ENCODE measurements at regions not wholly inside any gene's neighbourhood (a gene's known extent, or its start where the extent isn't known, plus 50 kb on each side); places are given as distances from the start of the nearest gene placed in this dataset.
A peak's percentile ranks its signal among the peaks of the same experiment; 100 is the strongest.

DNA sequence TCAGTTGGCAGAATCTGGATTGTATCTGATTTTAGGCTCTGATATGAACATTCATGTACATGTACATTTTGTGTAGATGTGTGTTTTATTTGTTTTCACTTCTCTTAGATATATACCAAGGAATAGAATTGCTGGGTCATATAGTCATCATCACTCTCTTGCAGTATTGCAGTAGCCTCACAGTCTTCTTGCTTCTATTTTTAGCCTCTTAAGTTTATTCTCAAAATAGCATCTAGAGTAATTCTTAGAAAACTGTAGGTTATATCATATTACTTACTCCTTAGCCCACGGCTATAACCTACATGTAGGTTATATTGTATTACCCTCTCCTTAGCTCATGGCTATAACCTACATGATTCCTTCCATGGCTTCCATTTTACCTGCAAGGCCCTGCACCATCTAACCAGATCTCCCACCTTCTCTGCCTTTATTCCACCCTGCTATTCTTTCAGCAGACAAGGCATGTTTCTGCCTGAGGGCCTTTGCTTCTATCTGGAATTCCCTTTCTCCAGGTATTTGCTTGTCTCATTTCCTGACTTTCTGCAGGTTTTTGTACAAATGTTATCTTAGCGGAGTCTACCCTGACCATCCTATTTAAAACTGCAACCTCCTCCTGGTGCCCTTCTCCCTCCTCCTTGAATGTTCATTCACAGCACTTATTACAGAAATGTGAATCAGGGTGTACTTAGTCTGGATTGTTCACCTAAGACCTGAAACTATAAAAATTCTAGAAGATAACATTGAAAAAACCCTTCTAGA, 109.0 kb upstream of the ETV3 start:
- ATAC-seq (no peak), DNase-seq (no peak)
- TF ChIP-seq, protein P1, sequence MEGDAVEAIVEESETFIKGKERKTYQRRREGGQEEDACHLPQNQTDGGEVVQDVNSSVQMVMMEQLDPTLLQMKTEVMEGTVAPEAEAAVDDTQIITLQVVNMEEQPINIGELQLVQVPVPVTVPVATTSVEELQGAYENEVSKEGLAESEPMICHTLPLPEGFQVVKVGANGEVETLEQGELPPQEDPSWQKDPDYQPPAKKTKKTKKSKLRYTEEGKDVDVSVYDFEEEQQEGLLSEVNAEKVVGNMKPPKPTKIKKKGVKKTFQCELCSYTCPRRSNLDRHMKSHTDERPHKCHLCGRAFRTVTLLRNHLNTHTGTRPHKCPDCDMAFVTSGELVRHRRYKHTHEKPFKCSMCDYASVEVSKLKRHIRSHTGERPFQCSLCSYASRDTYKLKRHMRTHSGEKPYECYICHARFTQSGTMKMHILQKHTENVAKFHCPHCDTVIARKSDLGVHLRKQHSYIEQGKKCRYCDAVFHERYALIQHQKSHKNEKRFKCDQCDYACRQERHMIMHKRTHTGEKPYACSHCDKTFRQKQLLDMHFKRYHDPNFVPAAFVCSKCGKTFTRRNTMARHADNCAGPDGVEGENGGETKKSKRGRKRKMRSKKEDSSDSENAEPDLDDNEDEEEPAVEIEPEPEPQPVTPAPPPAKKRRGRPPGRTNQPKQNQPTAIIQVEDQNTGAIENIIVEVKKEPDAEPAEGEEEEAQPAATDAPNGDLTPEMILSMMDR (IDR thresholded peaks at IDR 0.05), result no peak
- Histone ChIP-seq H3K36me3 (no peaks in the 10 kb centered on the region), H3K4me3 (no peak overlapping the region), H3K27me3 (ENCODE audit: low read depth) (peaks cover 5% of the 10 kb centered on the region), H3K27ac (no peak overlapping the region), H3K9me3 (no peaks in the 10 kb centered on the region), H3K4me1 (no peaks in the 10 kb centered on the region)
- intact Hi-C loops (cut with DNase I), result no loop called here

DNA sequence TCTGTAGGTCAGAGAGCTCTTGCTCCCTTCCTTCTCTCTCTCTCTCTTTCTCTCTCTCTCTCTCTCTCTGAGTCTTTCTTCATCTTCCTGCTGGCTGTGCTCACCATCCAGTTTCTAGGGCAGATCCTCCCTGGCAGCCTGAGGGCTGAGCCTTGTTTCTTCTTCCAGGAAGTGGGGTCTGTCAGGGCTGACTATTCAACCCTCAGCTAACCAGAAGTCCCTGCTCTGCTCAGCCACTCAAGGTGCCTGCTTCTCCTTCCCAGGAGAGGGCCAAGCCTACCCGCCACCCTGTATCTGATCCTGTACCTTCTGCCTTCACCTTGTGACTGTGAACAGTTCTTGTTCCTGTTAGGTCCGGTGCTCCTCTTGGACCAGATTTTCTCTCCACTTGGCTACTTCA, 107.6 kb upstream of the ETV3 start:
- ATAC-seq, result peak in 1 of 2 donors; percentile 7
- Histone ChIP-seq H3K9me3 (no peaks in the 10 kb centered on the region), H3K4me3 (no peak overlapping the region), H3K27me3 (ENCODE audit: low read depth) (peaks cover 5% of the 10 kb centered on the region), H3K4me1 (no peaks in the 10 kb centered on the region), H3K27ac (no peak overlapping the region), H3K36me3 (no peaks in the 10 kb centered on the region)
- TF ChIP-seq, protein P1 (IDR thresholded peaks at IDR 0.05), result no peak
- no peak for DNase-seq
- intact Hi-C loops (cut with DNase I), result no loop called here

DNA sequence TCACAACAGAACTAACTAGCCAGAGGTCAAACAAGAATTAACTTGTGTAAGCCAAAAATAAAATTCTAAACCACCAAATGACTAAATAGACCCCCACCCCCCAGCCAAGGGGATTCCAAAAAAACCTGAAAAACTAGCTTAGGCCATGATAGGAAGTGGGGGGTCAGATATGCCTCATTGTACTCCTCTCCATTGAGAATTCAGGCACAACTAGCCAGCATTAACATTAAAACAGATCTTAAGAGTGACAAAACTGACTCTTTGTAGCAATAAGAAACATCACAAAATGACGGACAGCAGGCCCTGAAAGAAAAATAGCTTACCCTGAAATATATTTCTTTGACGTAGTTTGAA, 103.0 kb upstream of the ETV3 start:
- Histone ChIP-seq H3K27me3 (ENCODE audit: low read depth) (no peaks in the 10 kb centered on the region), H3K4me1 (peaks cover 4% of the 10 kb centered on the region), H3K36me3 (no peaks in the 10 kb centered on the region), H3K9me3 (no peaks in the 10 kb centered on the region), H3K27ac (peak overlapping the region; percentile 78), H3K4me3 (no peak overlapping the region)
- TF ChIP-seq, protein P1 (IDR thresholded peaks at IDR 0.05), result no peak
- DNase-seq (no peak), ATAC-seq (peak in 1 of 2 donors; percentile 47)
- intact Hi-C loops (cut with DNase I), result no loop called here

DNA sequence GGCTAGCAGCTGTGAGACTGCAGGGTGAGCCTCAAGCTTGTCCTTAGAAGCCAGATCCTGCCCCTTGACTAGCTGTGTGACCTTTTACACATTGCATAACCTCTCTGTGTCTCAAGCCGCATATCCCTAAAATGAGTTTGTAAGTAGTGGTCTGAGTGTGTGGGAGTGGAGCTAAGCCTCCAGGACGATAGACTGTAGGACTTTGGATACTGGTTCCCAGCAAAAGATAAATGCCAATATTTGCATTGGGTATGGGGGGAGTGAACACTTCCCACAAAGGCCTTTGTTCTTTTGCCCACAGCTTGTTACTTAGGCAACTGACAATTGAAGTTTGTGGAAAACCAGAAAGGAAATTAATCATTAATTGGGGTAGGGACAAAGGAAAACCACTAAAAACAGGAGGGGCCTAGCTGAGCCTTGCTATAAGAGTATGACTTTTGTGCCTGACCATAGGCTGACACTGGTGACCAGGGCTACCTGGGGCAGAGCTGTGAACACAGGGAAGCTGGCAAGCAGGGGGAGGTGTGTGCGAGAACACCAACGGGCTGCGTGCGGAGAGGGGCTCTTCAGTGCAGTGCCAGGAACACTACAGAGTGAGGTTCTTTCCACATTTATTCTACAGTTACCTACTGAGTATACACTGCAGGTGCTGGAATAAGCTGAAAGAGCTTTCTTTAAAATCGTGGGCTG, 102.4 kb upstream of the ETV3 start:
- no peak overlapping the region for H3K4me3 ChIP-seq
- H3K27ac ChIP-seq, result peak overlapping the region; percentile 78
- TF ChIP-seq, protein P1 (IDR thresholded peaks at IDR 0.05), result no peak
- no peaks in the 10 kb centered on the region for H3K27me3 ChIP-seq (ENCODE audit: low read depth)
- H3K4me1 ChIP-seq, result peaks cover 4% of the 10 kb centered on the region
- H3K36me3 ChIP-seq, result no peaks in the 10 kb centered on the region
- intact Hi-C loops (cut with DNase I), result no loop called here
- DNase-seq (peak; percentile 84), ATAC-seq (peak; percentile 97 to 98)
- H3K9me3 ChIP-seq, result no peaks in the 10 kb centered on the region

DNA sequence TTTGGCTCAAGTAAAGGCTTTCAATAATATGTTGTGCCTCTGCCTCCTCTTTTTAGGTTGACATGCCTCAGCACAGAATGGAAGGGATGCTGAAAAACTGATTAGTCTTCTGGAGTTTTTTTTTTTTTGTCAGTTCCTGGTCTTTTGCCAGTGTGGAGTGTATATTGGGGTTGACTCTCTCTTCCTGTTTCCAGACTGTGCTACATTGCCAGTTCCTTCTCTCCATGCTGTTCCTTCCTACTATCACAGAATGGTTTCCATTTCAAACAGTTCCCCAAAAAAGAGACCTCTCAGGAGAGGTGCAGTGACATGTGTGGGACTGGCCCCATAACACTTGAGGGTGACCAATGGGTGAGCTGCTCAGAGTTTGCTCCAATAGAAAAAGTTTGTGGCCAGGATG, 101.7 kb upstream of the ETV3 start:
- no peak for DNase-seq
- intact Hi-C loops (cut with DNase I), result no loop called here

More for the DNA sequence above, 101.7 kb upstream of the ETV3 start:
- no peaks in the 10 kb centered on the region for H3K9me3 ChIP-seq
- H3K27me3 ChIP-seq (ENCODE audit: low read depth), result no peaks in the 10 kb centered on the region
- no peaks in the 10 kb centered on the region for H3K36me3 ChIP-seq
- H3K4me3 ChIP-seq, result no peak overlapping the region
- H3K27ac ChIP-seq, result peak overlapping the region; percentile 78
- ATAC-seq, result peak; percentile 2 to 22
- peaks cover 4% of the 10 kb centered on the region for H3K4me1 ChIP-seq
- TF ChIP-seq, protein P1 (IDR thresholded peaks at IDR 0.05), result no peak
